IMR-90 (cell line): ENCODE measurements at regions not wholly inside any gene's neighbourhood (a gene's known extent, or its start where the extent isn't known, plus 50 kb on each side); places are given as distances from the start of the nearest gene placed in this dataset.

Experiments used
- ATAC-seq: fragments of 200-7000 bp; cut with Tn5 transposase; 2 replicates; pipeline ENCODE4 v1.9.1; 2020; ENCODE audit warnings: low read depth, mild to moderate bottlenecking, moderate library complexity
- BruUV-seq: library from RNA; stranded (reverse); fragments of 400-500 nt; replicated peaks from 2 replicates; lab custom pipeline; 2021; lab: Mats Ljungman, UMichigan
- CTCF ChIA-PET: fragments of 300-600 bp; formaldehyde crosslinking; extraction: SDS; loops from one replicate; lab custom pipeline; 2021; ENCODE audit warnings: antibody characterized with exemption; lab: Yijun Ruan, JAX
- POLR2A ChIA-PET: fragments of 300-600 bp; sonication (Branson Sonifier 250); formaldehyde crosslinking; loops from one replicate; lab custom pipeline; 2022; ENCODE audit warnings: antibody characterized with exemption; ENCODE audit not compliant: unreplicated experiment; lab: Charles Lee
- DNase-seq: peaks from one replicate; pipeline ENCODE4 v3.0.0; 2013
- H2AFZ ChIP-seq: replicated peaks from 2 replicates; pipeline ENCODE3; 2013; ENCODE audit warnings: low read length, mild to moderate bottlenecking; ENCODE audit not compliant: poor library complexity
- H2AK5ac ChIP-seq: 2 replicates; pipeline ENCODE4 v1.6.1; 2013; ENCODE audit warnings: low read depth, low read length, inconsistent platforms
- H2AK9ac ChIP-seq: replicated peaks from 2 replicates; pipeline ENCODE3; 2013; ENCODE audit warnings: mild to moderate bottlenecking, low read depth, low read length, moderate library complexity; ENCODE audit not compliant: poor library complexity
- H2BK120ac ChIP-seq: 2 replicates; pipeline ENCODE4 v1.6.1; 2013; ENCODE audit warnings: low read depth, low read length, inconsistent platforms
- H2BK15ac ChIP-seq: 3 replicates; pipeline ENCODE4 v1.6.1; 2013; ENCODE audit warnings: low read depth, low read length, inconsistent platforms
- H2BK20ac ChIP-seq: 2 replicates; pipeline ENCODE4 v1.6.1; 2013; ENCODE audit warnings: low read depth, mild to moderate bottlenecking, inconsistent platforms, low read length, moderate library complexity
- H2BK5ac ChIP-seq: 2 replicates; pipeline ENCODE4 v1.6.1; 2013; ENCODE audit warnings: mild to moderate bottlenecking, low read depth, low read length, inconsistent platforms; ENCODE audit not compliant: poor library complexity, severe bottlenecking
- H3K14ac ChIP-seq: replicated peaks from 2 replicates; pipeline ENCODE4 v1.6.1; 2013; ENCODE audit warnings: low read depth, low read length, inconsistent platforms
- H3K18ac ChIP-seq: 2 replicates; pipeline ENCODE4 v1.6.1; 2013; ENCODE audit warnings: low read depth, low read length, control low read depth
- H3K23ac ChIP-seq: 2 replicates; pipeline ENCODE4 v1.6.1; 2013; ENCODE audit warnings: low read depth, low read length, inconsistent platforms
- H3K27ac ChIP-seq: 2 replicates; pipeline ENCODE4 v1.5.1; 2013; ENCODE audit warnings: mild to moderate bottlenecking, control low read depth, low read length; ENCODE audit not compliant: insufficient read depth
- H3K27me3 ChIP-seq: 2 replicates; pipeline ENCODE4 v1.6.1; 2013; ENCODE audit warnings: low read length; ENCODE audit not compliant: control insufficient read depth, insufficient read depth
- H3K36me3 ChIP-seq: 2 replicates; pipeline ENCODE4 v1.6.1; 2013; ENCODE audit warnings: low read length, mixed read lengths; ENCODE audit not compliant: control insufficient read depth, insufficient read depth
- H3K4ac ChIP-seq: 2 replicates; pipeline ENCODE4 v1.6.1; 2013; ENCODE audit warnings: low read depth, low read length, inconsistent platforms
- H3K4me1 ChIP-seq: 2 replicates; pipeline ENCODE4 v1.6.1; 2013; ENCODE audit warnings: low read length, mixed read lengths; ENCODE audit not compliant: control insufficient read depth, insufficient read depth
- H3K4me2 ChIP-seq: 2 replicates; pipeline ENCODE4 v1.6.1; 2013; ENCODE audit warnings: low read depth, mild to moderate bottlenecking, control low read depth, low read length, moderate library complexity
- H3K4me3 ChIP-seq: 2 replicates; pipeline ENCODE4 v1.5.1; 2013; ENCODE audit warnings: low read depth, mild to moderate bottlenecking, control low read depth, low read length, moderate library complexity; ENCODE audit not compliant: insufficient read depth
- H3K56ac ChIP-seq: 2 replicates; pipeline ENCODE4 v1.6.1; 2013; ENCODE audit warnings: low read length, inconsistent platforms; ENCODE audit not compliant: insufficient read depth; ENCODE audit errors: extremely low read depth
- H3K79me1 ChIP-seq, 2 experiments: 2 replicates each; pipeline ENCODE4 v1.6.1; 2013; ENCODE audit warnings: low read length in 2 of 2, inconsistent platforms in 1 of 2, low read depth in 1 of 2
- H3K9ac ChIP-seq: 2 replicates; pipeline ENCODE4 v1.6.1; 2013; ENCODE audit warnings: low read depth, low read length, control low read depth
- H3K9me1 ChIP-seq: 2 replicates; pipeline ENCODE4 v1.6.1; 2013; ENCODE audit warnings: low read length, inconsistent platforms; ENCODE audit not compliant: insufficient read depth
- H3K9me3 ChIP-seq: 2 replicates; pipeline ENCODE4 v1.6.1; 2013; ENCODE audit warnings: low read length; ENCODE audit not compliant: control insufficient read depth, insufficient read depth
- H4K20me1 ChIP-seq: 2 replicates; pipeline ENCODE4 v1.6.1; 2013; ENCODE audit warnings: low read length, inconsistent platforms; ENCODE audit not compliant: insufficient read depth
- H4K5ac ChIP-seq: 2 replicates; pipeline ENCODE4 v1.6.1; 2013; ENCODE audit warnings: mild to moderate bottlenecking, low read depth, low read length, control low read depth
- H4K8ac ChIP-seq, 2 experiments: 2 replicates each; pipeline ENCODE4 v1.6.1; 2013; ENCODE audit warnings: low read depth in 2 of 2, low read length in 2 of 2, control low read depth in 1 of 2, inconsistent platforms in 1 of 2
- H4K91ac ChIP-seq: 2 replicates; pipeline ENCODE4 v1.6.1; 2013; ENCODE audit warnings: low read depth, low read length, inconsistent platforms; ENCODE audit not compliant: insufficient read depth
- BHLHE40 ChIP-seq: fragments of 150-350 bp; IDR thresholded peaks from 2 replicates; pipeline ENCODE4 v1.6.1; 2016; ENCODE audit warnings: mild to moderate bottlenecking, low read depth, low read length
- CHD1 ChIP-seq: IDR thresholded peaks from 2 replicates; pipeline ENCODE4 v1.6.1; 2012; ENCODE audit warnings: low read depth, low read length, improper control_type of control experiment
- CTCF ChIP-seq: conservative IDR thresholded peaks from 2 replicates; pipeline ENCODE4 v1.5.1; 2012; ENCODE audit warnings: mild to moderate bottlenecking, low read depth, low read length, improper control_type of control experiment
- ELK1 ChIP-seq: fragments of 150-350 bp; IDR thresholded peaks from 2 replicates; pipeline ENCODE4 v1.6.1; 2016; ENCODE audit warnings: low read depth, mild to moderate bottlenecking, low read length, moderate library complexity, borderline replicate concordance
- FOS ChIP-seq: fragments of 150-350 bp; IDR thresholded peaks from 2 replicates; pipeline ENCODE4 v1.6.1; 2016; ENCODE audit warnings: low read depth, low read length
- MAFK ChIP-seq: IDR thresholded peaks from 2 replicates; pipeline ENCODE4 v1.6.1; 2012; ENCODE audit warnings: low read depth, low read length, improper control_type of control experiment
- MAZ ChIP-seq: IDR thresholded peaks from 2 replicates; pipeline ENCODE4 v1.6.1; 2012; ENCODE audit warnings: low read depth, mild to moderate bottlenecking, low read length, improper control_type of control experiment, moderate library complexity, borderline replicate concordance
- MXI1 ChIP-seq: IDR thresholded peaks from 2 replicates; pipeline ENCODE4 v1.6.1; 2012; ENCODE audit warnings: low read depth, mild to moderate bottlenecking, low read length, moderate library complexity, borderline replicate concordance
- POLR2A ChIP-seq: IDR thresholded peaks from 2 replicates; pipeline ENCODE4 v1.6.1; 2012; ENCODE audit warnings: mild to moderate bottlenecking, low read depth, low read length
- RCOR1 ChIP-seq: IDR thresholded peaks from 2 replicates; pipeline ENCODE4 v1.6.1; 2012; ENCODE audit warnings: mild to moderate bottlenecking, low read length, improper control_type of control experiment; ENCODE audit not compliant: insufficient replicate concordance
- USF2 ChIP-seq: fragments of 150-350 bp; IDR thresholded peaks from 2 replicates; pipeline ENCODE4 v1.6.1; 2017; ENCODE audit warnings: mild to moderate bottlenecking, antibody characterized with exemption, low read length, low read depth
- WGBS, 2 experiments: methylation state at CpG; one replicate each; pipeline versions ENCODE4 v1.1.5 to v1.1.7; 2013; ENCODE audit warnings: missing lambda C conversion rate in 2 of 2; ENCODE audit not compliant: insufficient read length in 1 of 2; ENCODE audit errors: extremely low coverage in 2 of 2; 5-methylcytosine and 5-hydroxymethylcytosine counted together
- dilution Hi-C: fragments of 300-500 bp; cut with HindIII; formaldehyde crosslinking; loops from one replicate; pipeline ENCODE4 v1.14.3; 2018; ENCODE audit warnings: low sequenced_read_pairs; ENCODE audit not compliant: unreplicated experiment
- in situ Hi-C: fragments of 300-500 bp; cut with MboI; formaldehyde crosslinking; loops from 3 replicates; pipeline ENCODE4 v1.14.3; 2019; ENCODE audit warnings: low sequenced_read_pairs, inconsistent platforms, mixed read lengths
- intact Hi-C: fragments of 100-400 bp; cut with micrococcal nuclease; formaldehyde crosslinking; loops from 2 replicates; pipeline ENCODE4 v1.10.0; 2022

GRCh38 chr15:77834276-77834990 is 201.7 kb upstream of the LINGO1 start:
- no peaks in the 10 kb centered on the region for H3K4me1 ChIP-seq
- H3K18ac ChIP-seq, result no peak overlapping the region
- no peak overlapping the region for H4K91ac ChIP-seq
- no peak overlapping the region for H3K23ac ChIP-seq
- H2BK120ac ChIP-seq, result no peak overlapping the region
- H3K4me3 ChIP-seq, result no peak overlapping the region
- H3K27me3 ChIP-seq, result peaks cover 63% of the 10 kb centered on the region
- DNase-seq (no peak), ATAC-seq (no peak)
- H3K14ac ChIP-seq, result no peak overlapping the region
- no peaks in the 10 kb centered on the region for H3K79me1 ChIP-seq
- no peak overlapping the region for H2BK5ac ChIP-seq
- no peak overlapping the region for H2AK5ac ChIP-seq
- no peak overlapping the region for H3K4ac ChIP-seq
- 40% methylated on average over 1 of the region's 7 CpGs; no CpG with 5 or more reads in 1 of the 2 experiments for WGBS, 2 experiments
- no peak overlapping the region for H3K9ac ChIP-seq
- no peak overlapping the region for H2AFZ ChIP-seq
- in situ Hi-C loops, result no loop called here
- TF ChIP-seq FOS, result no peak
- TF ChIP-seq MXI1, result no peak
- no peak for TF ChIP-seq ELK1
- TF ChIP-seq CHD1, result no peak
- TF ChIP-seq MAZ, result no peak
- no peak for TF ChIP-seq POLR2A
- no peak for TF ChIP-seq USF2
- TF ChIP-seq BHLHE40, result no peak
- no peak for TF ChIP-seq MAFK
- TF ChIP-seq CTCF, result no peak
- TF ChIP-seq RCOR1, result no peak
- ChIA-PET POLR2A (no interaction called here), CTCF (no interaction called here)
- H4K20me1 ChIP-seq, result no peaks in the 10 kb centered on the region
- intact Hi-C loops, result no loop called here
- H3K9me1 ChIP-seq, result no peaks in the 10 kb centered on the region; the same call in 1 of the 2 replicates
- dilution Hi-C loops, result no loop called here
- H3K36me3 ChIP-seq, result no peaks in the 10 kb centered on the region
- no peak overlapping the region for H3K27ac ChIP-seq
- no peak overlapping the region for H3K4me2 ChIP-seq
- H2BK15ac ChIP-seq, result no peak overlapping the region
- no peak overlapping the region for H3K56ac ChIP-seq
- no peak overlapping the region for H2BK20ac ChIP-seq
- no peak overlapping the region for H4K8ac ChIP-seq
- H4K5ac ChIP-seq, result no peak overlapping the region
- no TSS peak for BruUV-seq
- H3K9me3 ChIP-seq, result no peaks in the 10 kb centered on the region
- H2AK9ac ChIP-seq, result no peak overlapping the region
